Caco-2 (cell line): ENCODE measurements at regions not wholly inside any gene's neighbourhood (a gene's known extent, or its start where the extent isn't known, plus 50 kb on each side); places are given as distances from the start of the nearest gene placed in this dataset.

Experiments
- BruUV-seq: library from RNA; stranded (reverse); fragments of 400-500 nt; replicated peaks from 2 replicates; lab custom pipeline; 2021; lab: Mats Ljungman, UMichigan
- CTCF ChIA-PET: fragments of 300-600 bp; sonication (Branson Sonifier 250); formaldehyde crosslinking; loops from one replicate; lab custom pipeline; 2022; ENCODE audit warnings: antibody characterized with exemption; lab: Charles Lee
- POLR2A ChIA-PET: fragments of 300-600 bp; sonication (Branson Sonifier 250); formaldehyde crosslinking; loops from one replicate; lab custom pipeline; 2022; ENCODE audit warnings: antibody characterized with exemption; lab: Charles Lee
- DNase-seq, 2 experiments: peaks; one replicate each; pipeline versions ENCODE4 v3.0.0 to v3.0.0-alpha.2; 2020 to 2022
- H3K27me3 ChIP-seq: replicated peaks from 2 replicates; pipeline ENCODE4 v1.6.0; 2011; ENCODE audit warnings: low read length; ENCODE audit not compliant: control insufficient read depth, insufficient read depth
- H3K36me3 ChIP-seq: 2 replicates; pipeline ENCODE4 v1.5.1; 2011; ENCODE audit warnings: low read length; ENCODE audit not compliant: control insufficient read depth, insufficient read depth
- H3K4me1 ChIP-seq: fragments of 250-450 bp; sonication (Bioruptor Pico); 2 replicates; pipeline ENCODE4 v1.5.1; 2020; ENCODE audit warnings: mild to moderate bottlenecking
- H3K4me3 ChIP-seq: 2 replicates; pipeline ENCODE4 v1.5.1; 2011; ENCODE audit warnings: low read depth, mild to moderate bottlenecking, control low read depth, low read length
- H3K9me3 ChIP-seq: fragments of 250-450 bp; sonication (Bioruptor Pico); 2 replicates; pipeline ENCODE4 v1.5.1; 2020; ENCODE audit warnings: mild to moderate bottlenecking, moderate library complexity
- H3K27ac Mint-ChIP-seq: one replicate; pipeline ENCODE4 v1.8.0; 2022; ENCODE audit warnings: mixed read lengths; ENCODE audit not compliant: unreplicated experiment
- H3K27me3 Mint-ChIP-seq: one replicate; pipeline ENCODE4 v1.8.0; 2022; ENCODE audit warnings: mixed read lengths; ENCODE audit not compliant: insufficient read depth, unreplicated experiment
- H3K36me3 Mint-ChIP-seq: one replicate; pipeline ENCODE4 v1.8.0; 2022; ENCODE audit warnings: mild to moderate bottlenecking, mixed read lengths; ENCODE audit not compliant: insufficient read depth, unreplicated experiment
- H3K4me1 Mint-ChIP-seq: one replicate; pipeline ENCODE4 v1.8.0; 2022; ENCODE audit warnings: low read depth, mixed read lengths; ENCODE audit not compliant: unreplicated experiment
- H3K4me3 Mint-ChIP-seq: one replicate; pipeline ENCODE4 v1.8.0; 2022; ENCODE audit warnings: mild to moderate bottlenecking, moderate library complexity, mixed read lengths; ENCODE audit not compliant: unreplicated experiment
- H3K9me3 Mint-ChIP-seq: one replicate; pipeline ENCODE4 v1.8.0; 2022; ENCODE audit warnings: mixed read lengths; ENCODE audit not compliant: unreplicated experiment
- intact Hi-C: fragments of 100-400 bp; cut with micrococcal nuclease; formaldehyde crosslinking; loops from one replicate; pipeline ENCODE4 v1.10.0; 2022; ENCODE audit not compliant: unreplicated experiment
- TF ChIP-seq, protein P1 (sequence below), 2 experiments: fragments of 200-600 bp in 1 of 2; IDR thresholded peaks; 1 replicate in 1 of 2; 2 replicates in 1 of 2; pipeline versions ENCODE4 v1.5.1 to v1.8.0; 2011 to 2022; ENCODE audit warnings: antibody characterized with exemption in 1 of 2, control low read depth in 1 of 2, inconsistent platforms in 1 of 2, low read depth in 1 of 2, low read length in 1 of 2, mild to moderate bottlenecking in 1 of 2, moderate library complexity in 1 of 2; ENCODE audit not compliant: insufficient read depth in 1 of 2, severe bottlenecking in 1 of 2, unreplicated experiment in 1 of 2

DNA sequence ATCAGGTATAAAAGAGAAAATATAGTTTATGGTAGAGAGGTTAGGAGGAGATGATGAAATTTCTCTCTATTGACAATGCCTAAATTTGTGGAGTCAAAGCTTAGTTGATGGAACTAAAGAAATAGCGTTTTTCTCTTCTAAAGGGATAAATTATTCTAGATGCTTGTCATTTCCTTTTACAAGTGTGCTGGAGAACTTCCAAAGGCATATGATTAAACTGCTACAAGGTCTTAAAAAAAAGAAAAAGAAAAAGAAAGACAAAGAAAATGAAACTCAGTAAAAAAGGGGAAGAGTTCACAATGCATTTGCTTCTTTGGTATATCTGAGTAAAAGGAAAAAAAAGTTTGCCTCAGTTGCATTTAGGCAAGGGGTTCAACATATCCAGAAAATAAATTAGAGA is 499.8 kb upstream of the PTCHD4 start:
- H3K4me1 ChIP-seq = no peaks in the 10 kb centered on the region
- intact Hi-C loops = no loop called here
- Mint-ChIP-seq H3K27me3 (no peaks in the 10 kb centered on the region), H3K27ac (no peak overlapping the region), H3K4me3 (no peak overlapping the region), H3K36me3 (no peaks in the 10 kb centered on the region), H3K4me1 (no peaks in the 10 kb centered on the region), H3K9me3 (no peaks in the 10 kb centered on the region)
- H3K27me3 ChIP-seq = no peaks in the 10 kb centered on the region
- CTCF ChIA-PET = no interaction called here
- H3K4me3 ChIP-seq = no peak overlapping the region
- TF ChIP-seq, protein P1, sequence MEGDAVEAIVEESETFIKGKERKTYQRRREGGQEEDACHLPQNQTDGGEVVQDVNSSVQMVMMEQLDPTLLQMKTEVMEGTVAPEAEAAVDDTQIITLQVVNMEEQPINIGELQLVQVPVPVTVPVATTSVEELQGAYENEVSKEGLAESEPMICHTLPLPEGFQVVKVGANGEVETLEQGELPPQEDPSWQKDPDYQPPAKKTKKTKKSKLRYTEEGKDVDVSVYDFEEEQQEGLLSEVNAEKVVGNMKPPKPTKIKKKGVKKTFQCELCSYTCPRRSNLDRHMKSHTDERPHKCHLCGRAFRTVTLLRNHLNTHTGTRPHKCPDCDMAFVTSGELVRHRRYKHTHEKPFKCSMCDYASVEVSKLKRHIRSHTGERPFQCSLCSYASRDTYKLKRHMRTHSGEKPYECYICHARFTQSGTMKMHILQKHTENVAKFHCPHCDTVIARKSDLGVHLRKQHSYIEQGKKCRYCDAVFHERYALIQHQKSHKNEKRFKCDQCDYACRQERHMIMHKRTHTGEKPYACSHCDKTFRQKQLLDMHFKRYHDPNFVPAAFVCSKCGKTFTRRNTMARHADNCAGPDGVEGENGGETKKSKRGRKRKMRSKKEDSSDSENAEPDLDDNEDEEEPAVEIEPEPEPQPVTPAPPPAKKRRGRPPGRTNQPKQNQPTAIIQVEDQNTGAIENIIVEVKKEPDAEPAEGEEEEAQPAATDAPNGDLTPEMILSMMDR (IDR thresholded peaks at IDR 0.05; ENCODE audit: insufficient read depth in 1 of 2, low read depth in 1 of 2, low read length in 1 of 2, severe bottlenecking in 1 of 2, unreplicated experiment in 1 of 2) = no peak
- H3K9me3 ChIP-seq = no peaks in the 10 kb centered on the region
- BruUV-seq = no TSS peak
- DNase-seq = no peak
- no peaks in the 10 kb centered on the region for H3K36me3 ChIP-seq
- POLR2A ChIA-PET = no interaction called here

- no peaks in the 10 kb centered on the region for H3K27me3 ChIP-seq
- H3K4me3 ChIP-seq = no peak overlapping the region
- Mint-ChIP-seq H3K4me1 (no peaks in the 10 kb centered on the region), H3K4me3 (no peak overlapping the region), H3K36me3 (no peaks in the 10 kb centered on the region), H3K9me3 (no peaks in the 10 kb centered on the region), H3K27me3 (no peaks in the 10 kb centered on the region), H3K27ac (no peak overlapping the region)
- TF ChIP-seq, protein P1 (IDR thresholded peaks at IDR 0.05; ENCODE audit: insufficient read depth in 1 of 2, low read depth in 1 of 2, low read length in 1 of 2, severe bottlenecking in 1 of 2, unreplicated experiment in 1 of 2) = no peak
- intact Hi-C loops = no loop called here
- BruUV-seq = no TSS peak
- ChIA-PET POLR2A (no interaction called here), CTCF (no interaction called here)
- no peaks in the 10 kb centered on the region for H3K36me3 ChIP-seq
- no peaks in the 10 kb centered on the region for H3K4me1 ChIP-seq
- no peaks in the 10 kb centered on the region for H3K9me3 ChIP-seq
- DNase-seq = no peak
These were observed 495.6 kb upstream of the PTCHD4 start for GRCh38 chr6:48606618-48607017.

GRCh38 chr6:48597951-48598350 is 487.0 kb upstream of the PTCHD4 start:
- no peaks in the 10 kb centered on the region for H3K4me1 ChIP-seq
- intact Hi-C loops = no loop called here
- H3K27me3 Mint-ChIP-seq = peaks cover 6% of the 10 kb centered on the region
- no peaks in the 10 kb centered on the region for H3K27me3 ChIP-seq
- H3K36me3 ChIP-seq = no peaks in the 10 kb centered on the region
- TF ChIP-seq, protein P1 (IDR thresholded peaks at IDR 0.05; ENCODE audit: insufficient read depth in 1 of 2, low read depth in 1 of 2, low read length in 1 of 2, severe bottlenecking in 1 of 2, unreplicated experiment in 1 of 2) = no peak
- ChIA-PET CTCF (no interaction called here), POLR2A (no interaction called here)
- no peak overlapping the region for H3K4me3 ChIP-seq
- H3K27ac Mint-ChIP-seq = no peak overlapping the region
- no peak for DNase-seq
- no TSS peak for BruUV-seq
- H3K9me3 Mint-ChIP-seq = no peaks in the 10 kb centered on the region
- no peaks in the 10 kb centered on the region for H3K4me1 Mint-ChIP-seq
- no peaks in the 10 kb centered on the region for H3K36me3 Mint-ChIP-seq
- H3K9me3 ChIP-seq = no peaks in the 10 kb centered on the region
- no peak overlapping the region for H3K4me3 Mint-ChIP-seq
